ENCODE measurements at regions not wholly inside any gene's neighbourhood (a gene's known extent, or its start where the extent isn't known, plus 50 kb on each side); places are given as distances from the start of the nearest gene placed in this dataset.

DNA sequence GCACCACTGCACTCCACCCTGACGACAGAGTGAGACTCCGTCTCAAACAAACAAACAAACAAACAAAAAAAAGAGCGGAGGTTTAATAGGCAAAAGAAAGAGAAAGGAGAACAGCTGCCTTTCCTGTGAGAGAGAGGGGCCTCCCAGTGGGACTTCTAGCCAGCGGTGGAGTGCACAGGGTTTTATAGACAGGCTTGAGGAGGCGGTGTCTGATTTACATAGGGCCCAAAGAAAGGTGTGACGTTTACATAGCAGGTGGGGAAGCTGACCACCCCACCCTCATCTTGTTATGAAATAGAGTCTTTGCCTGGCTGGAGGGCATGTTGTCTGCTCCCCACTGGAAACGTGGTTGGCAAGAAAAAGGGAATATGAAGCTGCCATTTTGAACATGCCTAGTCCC is 106.0 kb upstream of the CSNK1A1L start (continued):
- TF ChIP-seq ZNF136 (CRISPR knock-in tag; IDR thresholded peaks at IDR 0.05; ENCODE audit: low read depth) (no peak), POLR2AphosphoS5 (IDR thresholded peaks at IDR 0.05; ENCODE audit: low read depth, low read length) (no peak), RFX1 (IDR thresholded peaks at IDR 0.05) (no peak)

GRCh38 chr13:37209621-37210580 is 104.4 kb upstream of the CSNK1A1L start:
- no peaks in the 10 kb centered on the region for H4K20me1 ChIP-seq (ENCODE audit: insufficient read depth, low read length)
- TF ChIP-seq HNF4G (IDR thresholded peaks at IDR 0.05; ENCODE audit: borderline replicate concordance, low read depth, low read length) (no peak), HNF4G (CRISPR knock-in tag; IDR thresholded peaks at IDR 0.05; ENCODE audit: borderline replicate concordance, low read depth) (no peak), TMF1 (CRISPR knock-in tag; IDR thresholded peaks at IDR 0.05; ENCODE audit: low read depth) (no peak), ZNF7 (CRISPR knock-in tag; IDR thresholded peaks at IDR 0.05) (no peak), KLF16 (CRISPR knock-in tag; IDR thresholded peaks at IDR 0.05) (no peak), XRCC5 (optimal IDR thresholded peaks at IDR 0.05; ENCODE audit: low read length) (no peak), TBX3 (IDR thresholded peaks at IDR 0.05; ENCODE audit: borderline replicate concordance) (no peak), CSRNP2 (CRISPR knock-in tag; conservative IDR thresholded peaks at IDR 0.05; ENCODE audit: low read depth) (no peak), HNRNPLL (IDR thresholded peaks at IDR 0.05; ENCODE audit: low read depth, low read length, poor library complexity, severe bottlenecking) (no peak), ZBTB7A (CRISPR knock-in tag; IDR thresholded peaks at IDR 0.05) (no peak)
- H3K9me3 ChIP-seq (ENCODE audit: low read length) = no peaks in the 10 kb centered on the region
- in situ Hi-C loops (cut with HindIII; ENCODE audit: extremely low pct_ligation_motif_present, low pct_unique_long_range_greater_than_20kb) = no loop called here
- H3K27ac ChIP-seq (ENCODE audit: extremely low read length, insufficient read depth, low read length) = no peak overlapping the region
- no peaks in the 10 kb centered on the region for H3K4me1 ChIP-seq (ENCODE audit: insufficient read depth, low read length)
- no peak overlapping the region for H3K4me3 ChIP-seq (replicated peaks in 1 of 3; ENCODE audit: insufficient read depth in 1 of 3, low read depth in 2 of 3, low read length in 3 of 3)
- CTCF ChIA-PET (ENCODE audit: low intra/inter-chr PET ratio, low total read pairs) = no interaction called here
- no peak for FAIRE-seq
- H3K9ac ChIP-seq (ENCODE audit: insufficient read depth, low read depth, low read length) = no peak overlapping the region
- POLR2A ChIA-PET = no interaction called here
- no peaks in the 10 kb centered on the region for H3K36me3 ChIP-seq (replicated peaks in 1 of 2; ENCODE audit: control insufficient read depth in 1 of 2, insufficient read depth in 2 of 2, low read length in 2 of 2)
- intact Hi-C loops (cut with micrococcal nuclease; ENCODE audit: unreplicated experiment) = no loop called here
- no peaks in the 10 kb centered on the region; a peak in 1 of 5 replicates for H3K27me3 ChIP-seq (ENCODE audit: control insufficient read depth in 1 of 2, insufficient read depth in 2 of 2, low read length in 2 of 2)
- no peak for DNase-seq (ENCODE audit: low spot score)
- no peak for ATAC-seq
- no peak overlapping the region for H3K4me2 ChIP-seq (ENCODE audit: low read depth, low read length)
- no TSS peak for BruUV-seq (replicated peaks)
- H3K79me2 ChIP-seq (ENCODE audit: insufficient read depth, low read length) = no peaks in the 10 kb centered on the region
- no peak overlapping the region for H2AFZ ChIP-seq (ENCODE audit: low read length)
- 5% methylated on average over 4 of the region's 4 CpGs for WGBS (ENCODE audit: low lambda C conversion rate)

Measured in HepG2 (cell line).